ENCODE measurements at regions not wholly inside any gene's neighbourhood (a gene's known extent, or its start where the extent isn't known, plus 50 kb on each side); places are given as distances from the start of the nearest gene placed in this dataset.

DNA sequence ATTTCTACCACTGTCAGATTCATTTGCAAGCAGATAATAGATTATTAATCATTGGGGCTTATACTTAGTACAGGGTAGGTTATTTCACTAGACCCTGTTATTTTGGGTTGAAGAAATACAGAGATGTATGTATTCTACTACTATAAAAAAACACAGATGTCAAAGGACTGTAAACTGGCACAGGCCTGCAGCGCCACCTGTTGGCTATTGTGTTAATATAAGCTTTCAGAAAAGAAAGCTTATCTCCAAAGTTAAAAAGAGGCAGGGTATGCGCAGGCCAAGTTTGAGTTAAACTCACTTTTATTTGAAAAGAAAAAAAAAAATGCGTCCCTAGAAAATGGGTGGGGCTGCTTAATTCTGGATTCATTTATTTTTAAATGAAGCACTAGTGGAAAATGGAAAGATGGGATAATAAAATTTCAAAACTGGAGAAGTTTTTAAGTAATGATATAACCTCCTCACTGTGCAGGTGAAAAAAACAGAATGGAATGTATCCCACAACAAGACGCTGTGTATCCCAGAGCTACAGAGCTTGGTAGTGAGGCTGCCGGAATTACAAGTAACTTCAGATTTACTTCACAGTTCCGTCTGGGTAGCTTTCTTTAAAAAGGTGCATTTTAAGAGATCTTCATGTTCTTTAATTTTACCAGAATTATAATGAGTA lies 407.2 kb upstream of the TGFBR2 start:
- Histone ChIP-seq H3K27me3 (ENCODE audit: control insufficient read depth in 1 of 2, insufficient read depth in 2 of 2, low read length in 1 of 2) (no peaks in the 10 kb centered on the region), H3K9me3 (ENCODE audit: control insufficient read depth, low read length) (no peaks in the 10 kb centered on the region), H3K4me3 (ENCODE audit: low read length in 2 of 2) (no peak overlapping the region), H3K27ac (ENCODE audit: low read depth in 1 of 2, low read length in 2 of 2) (no peak overlapping the region), H3K4me1 (ENCODE audit: control insufficient read depth in 1 of 2, insufficient read depth in 2 of 2, low read length in 2 of 2) (peaks cover 0 to 4% of the 10 kb centered on the region in 2 donors), H3K36me3 (ENCODE audit: control insufficient read depth in 1 of 2, insufficient read depth in 2 of 2, low read length in 1 of 2) (no peaks in the 10 kb centered on the region)
- peak; percentile 79 to 91 for DNase-seq
- ATAC-seq (ENCODE audit: low FRiP score) = peak; percentile 86
- 12 to 14% methylated on average over 6 of the region's 6 CpGs for WGBS, 2 donors
- intact Hi-C loops (cut with DNase I) = loop anchor here (5.0 to 10.0 kb wide), 2 partner anchors 87 to 496 kb away; no protein-coding TSS in a partner anchor

DNA sequence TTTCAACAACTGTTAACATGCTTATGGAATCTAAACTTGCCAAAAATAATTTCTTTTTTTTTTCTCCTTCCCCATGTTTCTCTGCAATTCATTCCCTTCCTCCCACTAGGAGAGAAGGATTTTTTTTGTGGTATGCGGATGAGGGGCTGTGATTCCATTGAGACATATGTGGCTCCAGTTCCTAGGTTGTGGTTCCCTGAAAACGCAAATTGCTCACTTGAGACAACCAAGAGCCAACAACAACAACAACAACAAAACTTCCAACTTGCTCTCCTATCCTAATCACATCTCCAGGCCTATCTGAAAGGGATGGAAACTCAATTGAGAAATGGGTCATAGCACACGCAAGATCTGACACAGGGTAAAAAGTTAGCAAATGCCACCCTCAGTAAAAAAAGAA lies 406.5 kb upstream of the TGFBR2 start:
- no peaks in the 10 kb centered on the region for H3K27me3 ChIP-seq (ENCODE audit: control insufficient read depth in 1 of 2, insufficient read depth in 2 of 2, low read length in 1 of 2)
- H3K9me3 ChIP-seq (ENCODE audit: control insufficient read depth, low read length) = no peaks in the 10 kb centered on the region
- H3K27ac ChIP-seq (ENCODE audit: low read depth in 1 of 2, low read length in 2 of 2) = no peak overlapping the region
- H3K36me3 ChIP-seq (ENCODE audit: control insufficient read depth in 1 of 2, insufficient read depth in 2 of 2, low read length in 1 of 2) = no peaks in the 10 kb centered on the region
- 45 to 51% methylated on average over 3 of the region's 3 CpGs for WGBS, 2 donors
- H3K4me3 ChIP-seq (ENCODE audit: low read length in 2 of 2) = no peak overlapping the region
- intact Hi-C loops (cut with DNase I) = loop anchor here (5.0 to 10.0 kb wide), 2 partner anchors 88 to 495 kb away; no protein-coding TSS in a partner anchor
- DNase-seq = no peak
- H3K4me1 ChIP-seq (ENCODE audit: control insufficient read depth in 1 of 2, insufficient read depth in 2 of 2, low read length in 2 of 2) = peaks cover 0 to 4% of the 10 kb centered on the region in 2 donors
- ATAC-seq (ENCODE audit: low FRiP score) = no peak

DNA sequence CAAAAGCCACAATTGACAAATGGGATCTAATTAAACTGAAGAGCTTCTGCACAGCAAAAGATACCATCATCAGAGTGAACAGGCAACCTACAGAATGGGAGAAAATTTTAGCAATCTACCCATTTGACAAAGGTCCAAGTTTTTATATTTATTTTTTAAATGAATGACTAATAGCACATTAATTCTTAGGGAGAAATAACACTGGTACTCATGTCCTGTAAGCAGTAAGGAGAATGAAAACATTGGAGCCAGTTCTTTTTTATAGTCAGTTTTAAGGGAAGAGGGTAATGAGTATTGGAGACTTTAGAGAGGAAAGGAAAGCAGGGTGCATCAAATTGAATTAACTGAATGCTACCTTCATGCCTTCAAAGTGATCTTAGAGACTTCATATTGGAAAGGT lies 404.7 kb upstream of the TGFBR2 start:
- Histone ChIP-seq H3K4me3 (ENCODE audit: low read length in 2 of 2) (no peak overlapping the region), H3K27me3 (ENCODE audit: control insufficient read depth in 1 of 2, insufficient read depth in 2 of 2, low read length in 1 of 2) (no peaks in the 10 kb centered on the region), H3K9me3 (ENCODE audit: control insufficient read depth, low read length) (no peaks in the 10 kb centered on the region), H3K27ac (ENCODE audit: low read depth in 1 of 2, low read length in 2 of 2) (no peak overlapping the region), H3K4me1 (ENCODE audit: control insufficient read depth in 1 of 2, insufficient read depth in 2 of 2, low read length in 2 of 2) (peaks cover 0 to 4% of the 10 kb centered on the region in 2 donors), H3K36me3 (ENCODE audit: control insufficient read depth in 1 of 2, insufficient read depth in 2 of 2, low read length in 1 of 2) (no peaks in the 10 kb centered on the region)
- no peak for ATAC-seq (ENCODE audit: low FRiP score)
- DNase-seq = no peak
- intact Hi-C loops (cut with DNase I) = no loop called here

DNA sequence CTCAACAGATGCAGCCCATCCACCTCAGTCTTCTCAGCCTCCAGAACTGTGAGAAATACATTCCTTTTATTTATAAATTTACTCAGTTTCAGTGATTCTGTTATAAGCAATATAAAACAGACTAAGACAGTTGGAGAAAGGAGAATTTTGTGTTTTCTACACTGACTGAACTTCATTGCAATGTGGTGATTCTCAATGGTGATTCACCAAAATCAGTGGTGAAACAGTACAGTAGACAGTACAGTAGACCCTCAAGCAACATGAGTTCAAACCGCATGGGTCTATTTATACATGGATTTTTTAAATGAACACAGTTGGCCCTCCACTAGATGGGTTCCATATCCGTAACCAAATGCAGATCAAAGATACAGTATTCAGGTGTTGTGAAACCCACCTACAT lies 403.1 kb upstream of the TGFBR2 start:
- H3K9me3 ChIP-seq (ENCODE audit: control insufficient read depth, low read length) = no peaks in the 10 kb centered on the region
- DNase-seq (no peak), ATAC-seq (ENCODE audit: low FRiP score) (no peak)
- intact Hi-C loops (cut with DNase I) = no loop called here
- no peaks in the 10 kb centered on the region for H3K27me3 ChIP-seq (ENCODE audit: control insufficient read depth in 1 of 2, insufficient read depth in 2 of 2, low read length in 1 of 2)
- no peak overlapping the region for H3K27ac ChIP-seq (ENCODE audit: low read depth in 1 of 2, low read length in 2 of 2)
- 96 to 99% methylated on average over 2 of the region's 2 CpGs for WGBS, 2 donors
- H3K4me1 ChIP-seq (ENCODE audit: control insufficient read depth in 1 of 2, insufficient read depth in 2 of 2, low read length in 2 of 2) = peaks cover 0 to 4% of the 10 kb centered on the region in 2 donors
- H3K4me3 ChIP-seq (ENCODE audit: low read length in 2 of 2) = no peak overlapping the region
- H3K36me3 ChIP-seq (ENCODE audit: control insufficient read depth in 1 of 2, insufficient read depth in 2 of 2, low read length in 1 of 2) = no peaks in the 10 kb centered on the region

DNA sequence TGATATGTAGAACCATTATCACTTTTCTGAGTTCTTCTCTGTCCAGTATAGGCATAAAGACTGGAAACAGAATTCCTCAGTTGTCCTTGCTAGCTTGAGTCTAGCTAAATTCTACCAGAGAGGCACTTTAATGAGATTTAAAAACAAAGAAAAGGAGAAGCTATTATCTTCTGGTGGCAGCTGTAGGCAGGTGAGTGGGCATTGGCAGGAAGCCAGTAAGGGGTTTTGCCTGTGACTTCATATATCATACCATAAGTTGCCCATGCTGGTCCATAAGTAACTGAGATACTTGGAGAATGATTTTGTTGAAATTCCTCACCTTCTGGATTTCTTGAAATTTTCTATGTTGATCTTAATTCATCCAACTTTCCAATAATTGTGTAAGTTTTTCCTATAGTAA lies 402.3 kb upstream of the TGFBR2 start:
- Histone ChIP-seq H3K9me3 (ENCODE audit: control insufficient read depth, low read length) (no peaks in the 10 kb centered on the region), H3K27me3 (ENCODE audit: control insufficient read depth in 1 of 2, insufficient read depth in 2 of 2, low read length in 1 of 2) (no peaks in the 10 kb centered on the region), H3K36me3 (ENCODE audit: control insufficient read depth in 1 of 2, insufficient read depth in 2 of 2, low read length in 1 of 2) (no peaks in the 10 kb centered on the region), H3K27ac (ENCODE audit: low read depth in 1 of 2, low read length in 2 of 2) (no peak overlapping the region), H3K4me1 (ENCODE audit: control insufficient read depth in 1 of 2, insufficient read depth in 2 of 2, low read length in 2 of 2) (peaks cover 0 to 4% of the 10 kb centered on the region in 2 donors), H3K4me3 (ENCODE audit: low read length in 2 of 2) (no peak overlapping the region)
- no peak for DNase-seq
- intact Hi-C loops (cut with DNase I) = no loop called here
- no peak for ATAC-seq (ENCODE audit: low FRiP score)

DNA sequence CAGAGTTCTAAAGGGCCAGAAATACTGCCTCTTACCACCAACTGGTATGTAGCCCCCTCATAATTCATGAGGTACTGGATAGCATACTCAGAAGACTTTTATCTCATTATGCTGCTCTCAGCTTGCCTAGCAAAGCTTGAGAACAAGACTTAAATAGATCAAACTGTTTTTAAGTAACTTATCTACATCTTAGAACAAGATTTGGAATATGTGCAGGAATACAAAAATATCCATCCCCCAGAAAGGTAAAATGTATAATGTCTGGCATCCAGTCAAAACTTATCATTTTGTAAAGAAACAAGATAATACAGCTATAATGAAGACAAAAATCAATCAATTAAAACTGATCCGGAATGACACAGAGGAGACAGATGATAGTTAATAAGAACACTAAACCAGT lies 400.4 kb upstream of the TGFBR2 start:
- ATAC-seq (ENCODE audit: low FRiP score) = no peak
- WGBS, 2 donors = 90 to 93% methylated on average over 1 of the region's 1 CpG
- H3K27me3 ChIP-seq (ENCODE audit: control insufficient read depth in 1 of 2, insufficient read depth in 2 of 2, low read length in 1 of 2) = no peaks in the 10 kb centered on the region
- H3K27ac ChIP-seq (ENCODE audit: low read depth in 1 of 2, low read length in 2 of 2) = no peak overlapping the region
- no peaks in the 10 kb centered on the region for H3K4me1 ChIP-seq (ENCODE audit: control insufficient read depth in 1 of 2, insufficient read depth in 2 of 2, low read length in 2 of 2)
- no peaks in the 10 kb centered on the region for H3K9me3 ChIP-seq (ENCODE audit: control insufficient read depth, low read length)
- no peak overlapping the region for H3K4me3 ChIP-seq (ENCODE audit: low read length in 2 of 2)
- no peak for DNase-seq
- intact Hi-C loops (cut with DNase I) = no loop called here
- H3K36me3 ChIP-seq (ENCODE audit: control insufficient read depth in 1 of 2, insufficient read depth in 2 of 2, low read length in 1 of 2) = no peaks in the 10 kb centered on the region

DNA sequence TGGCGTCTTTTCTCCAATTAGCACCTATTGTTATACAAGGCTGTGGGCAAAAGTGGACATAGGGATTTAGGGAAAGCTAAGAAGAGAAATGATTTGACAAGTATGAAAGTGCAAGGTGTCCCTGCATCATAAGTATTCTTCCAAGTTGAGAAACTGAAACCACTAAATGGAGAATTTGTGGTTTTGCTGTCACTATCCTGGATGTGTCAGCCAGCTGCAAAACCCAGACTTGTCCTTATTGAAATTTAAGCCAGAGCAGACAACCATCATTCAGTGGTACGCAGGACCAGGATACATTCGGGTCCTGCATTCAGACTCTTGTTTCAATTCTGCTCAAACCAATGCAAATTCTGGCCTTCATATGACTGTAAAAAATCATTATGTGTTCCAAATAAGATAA lies 384.8 kb upstream of the TGFBR2 start:
- Histone ChIP-seq H3K27ac (ENCODE audit: low read depth in 1 of 2, low read length in 2 of 2) (no peak overlapping the region), H3K4me1 (ENCODE audit: control insufficient read depth in 1 of 2, insufficient read depth in 2 of 2, low read length in 2 of 2) (peaks cover under 1 to 2% of the 10 kb centered on the region in 2 donors), H3K4me3 (ENCODE audit: low read length in 2 of 2) (no peak overlapping the region), H3K9me3 (ENCODE audit: control insufficient read depth, low read length) (no peaks in the 10 kb centered on the region), H3K27me3 (ENCODE audit: control insufficient read depth in 1 of 2, insufficient read depth in 2 of 2, low read length in 1 of 2) (no peaks in the 10 kb centered on the region), H3K36me3 (ENCODE audit: control insufficient read depth in 1 of 2, insufficient read depth in 2 of 2, low read length in 1 of 2) (no peaks in the 10 kb centered on the region)
- 95 to 97% methylated on average over 3 of the region's 3 CpGs for WGBS, 2 donors
- no peak for DNase-seq
- ATAC-seq (ENCODE audit: low FRiP score) = no peak
- intact Hi-C loops (cut with DNase I) = no loop called here

DNA sequence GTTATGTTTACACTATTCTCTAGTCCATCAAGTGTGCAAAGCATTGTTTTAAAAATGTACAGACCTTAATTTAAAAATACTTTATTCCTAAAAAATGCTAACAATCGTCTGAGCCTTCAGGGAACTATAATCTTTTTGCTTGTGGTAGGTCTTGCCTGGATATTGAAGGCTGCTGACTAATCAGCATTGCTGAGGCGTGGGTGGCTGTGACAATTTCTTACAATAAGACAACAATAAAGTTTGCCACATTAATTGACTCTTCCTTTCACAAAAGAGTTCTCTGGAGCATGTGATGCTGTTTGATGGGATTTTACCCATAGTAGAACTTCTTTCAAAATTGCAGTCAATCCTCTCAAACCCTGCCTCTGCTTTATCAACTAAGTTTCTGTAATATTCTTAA lies 384.0 kb upstream of the TGFBR2 start:
- ATAC-seq (ENCODE audit: low FRiP score) = no peak

DNA sequence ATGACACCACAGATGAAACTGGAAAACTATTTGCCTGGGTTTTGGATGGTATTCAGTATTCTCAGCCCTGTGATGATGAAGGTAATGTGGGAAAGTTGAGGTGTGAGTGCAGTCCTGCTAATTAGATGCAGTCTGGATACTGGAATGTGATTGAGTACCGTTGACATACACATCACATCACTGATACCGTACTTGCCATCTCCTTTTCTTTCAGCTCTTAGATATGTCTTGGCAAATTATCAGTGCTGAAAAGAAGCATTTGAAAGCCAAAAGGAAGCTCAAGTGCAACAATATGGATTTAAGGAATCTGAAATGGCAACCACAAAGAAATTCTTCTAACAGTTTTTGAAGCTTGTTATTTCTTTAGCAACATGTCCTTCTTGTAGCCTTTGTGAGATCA lies 381.4 kb upstream of the TGFBR2 start:
- no peaks in the 10 kb centered on the region for H3K27me3 ChIP-seq (ENCODE audit: control insufficient read depth in 1 of 2, insufficient read depth in 2 of 2, low read length in 1 of 2)
- H3K4me3 ChIP-seq (ENCODE audit: low read length in 2 of 2) = no peak overlapping the region
- ATAC-seq (ENCODE audit: low FRiP score) (no peak), DNase-seq (no peak)
- no peak overlapping the region for H3K27ac ChIP-seq (ENCODE audit: low read depth in 1 of 2, low read length in 2 of 2)
- H3K9me3 ChIP-seq (ENCODE audit: control insufficient read depth, low read length) = no peaks in the 10 kb centered on the region
- intact Hi-C loops (cut with DNase I) = no loop called here
- 79 to 89% methylated on average over 2 of the region's 2 CpGs for WGBS, 2 donors
- H3K36me3 ChIP-seq (ENCODE audit: control insufficient read depth in 1 of 2, insufficient read depth in 2 of 2, low read length in 1 of 2) = no peaks in the 10 kb centered on the region
- peaks cover 4 to 6% of the 10 kb centered on the region in 2 donors for H3K4me1 ChIP-seq (ENCODE audit: control insufficient read depth in 1 of 2, insufficient read depth in 2 of 2, low read length in 2 of 2)

More for the DNA sequence above, 384.0 kb upstream of the TGFBR2 start:
- Histone ChIP-seq H3K4me3 (ENCODE audit: low read length in 2 of 2) (no peak overlapping the region), H3K27me3 (ENCODE audit: control insufficient read depth in 1 of 2, insufficient read depth in 2 of 2, low read length in 1 of 2) (no peaks in the 10 kb centered on the region), H3K27ac (ENCODE audit: low read depth in 1 of 2, low read length in 2 of 2) (no peak overlapping the region), H3K36me3 (ENCODE audit: control insufficient read depth in 1 of 2, insufficient read depth in 2 of 2, low read length in 1 of 2) (no peaks in the 10 kb centered on the region), H3K4me1 (ENCODE audit: control insufficient read depth in 1 of 2, insufficient read depth in 2 of 2, low read length in 2 of 2) (peaks cover 4 to 6% of the 10 kb centered on the region in 2 donors), H3K9me3 (ENCODE audit: control insufficient read depth, low read length) (no peaks in the 10 kb centered on the region)
- WGBS, 2 donors = 80% methylated on average over 2 of the region's 2 CpGs
- intact Hi-C loops (cut with DNase I) = no loop called here
- DNase-seq = no peak

Measured in aorta (tissue), 5 donors.